Activated T-cell treated with anti-CD3 and anti-CD28 coated beads, Interleukin-2, amount 50 U/mL, for 72 hours (primary cell): ENCODE measurements at regions not wholly inside any gene's neighbourhood (a gene's known extent, or its start where the extent isn't known, plus 50 kb on each side); places are given as distances from the start of the nearest gene placed in this dataset.
"Not testable (repeated sequence)": the region's sequence is repeated elsewhere in the genome, so short reads cannot be mapped to it uniquely, and the experiment has no call there.

ENCODE experiments used
- ATAC-seq, 2 donors: fragments of 150-1000 bp; cut with Tn5 transposase; replicated peaks in 1 of 2; 2 replicates each; pipeline ENCODE4 v1.10.0; 2021; ENCODE audit warnings: moderate library complexity in 2 of 2, mild to moderate bottlenecking in 1 of 2
- DNase-seq, 2 donors: peaks; one replicate each; pipeline ENCODE4 v3.0.0; 2021 to 2022; ENCODE audit warnings: mixed read lengths in 1 of 2
- H3K27ac Mint-ChIP-seq: one replicate; pipeline ENCODE4 v1.8.0; 2022; ENCODE audit warnings: mild to moderate bottlenecking, moderate library complexity, mixed read lengths
- H3K27me3 Mint-ChIP-seq: one replicate; pipeline ENCODE4 v1.8.0; 2022; ENCODE audit warnings: low read depth, mixed read lengths
- H3K36me3 Mint-ChIP-seq, 2 donors: one replicate each; pipeline ENCODE4 v1.8.0; 2022; ENCODE audit warnings: mixed read lengths in 2 of 2, mild to moderate bottlenecking in 1 of 2; ENCODE audit not compliant: insufficient read depth in 2 of 2
- H3K4me1 Mint-ChIP-seq: one replicate; pipeline ENCODE4 v1.8.0; 2022; ENCODE audit warnings: low read depth, mixed read lengths
- H3K4me3 Mint-ChIP-seq, 2 donors: one replicate each; pipeline ENCODE4 v1.8.0; 2022; ENCODE audit warnings: mild to moderate bottlenecking in 2 of 2, mixed read lengths in 2 of 2, moderate library complexity in 2 of 2
- H3K9me3 Mint-ChIP-seq, 2 donors: one replicate each; pipeline ENCODE4 v1.8.0; 2022; ENCODE audit warnings: mixed read lengths in 2 of 2

GRCh38 chr13:87128036-87128435 lies 543.1 kb upstream of the SLITRK5 start:
- DNase-seq = no peak
- Mint-ChIP-seq H3K27ac (no peak overlapping the region), H3K9me3 (peaks cover 5 to 13% of the 10 kb centered on the region in 2 donors), H3K4me3 (no peak overlapping the region), H3K36me3 (peaks cover 0 to 2% of the 10 kb centered on the region in 2 donors), H3K4me1 (no peaks in the 10 kb centered on the region), H3K27me3 (no peaks in the 10 kb centered on the region)
- no peak for ATAC-seq

GRCh38 chr13:87128491-87128890 lies 542.7 kb upstream of the SLITRK5 start:
- Mint-ChIP-seq H3K4me1 (no peaks in the 10 kb centered on the region), H3K9me3 (peaks cover 5 to 13% of the 10 kb centered on the region in 2 donors), H3K27me3 (no peaks in the 10 kb centered on the region), H3K27ac (no peak overlapping the region), H3K4me3 (no peak overlapping the region), H3K36me3 (peaks cover 0 to 2% of the 10 kb centered on the region in 2 donors)
- ATAC-seq (no peak), DNase-seq (no peak)

GRCh38 chr13:87129602-87130300 lies 541.4 kb upstream of the SLITRK5 start:
- Mint-ChIP-seq H3K36me3 (peaks cover 0 to 2% of the 10 kb centered on the region in 2 donors), H3K4me3 (no peak overlapping the region), H3K4me1 (no peaks in the 10 kb centered on the region), H3K9me3 (peaks cover 3 to 10% of the 10 kb centered on the region in 2 donors), H3K27me3 (no peaks in the 10 kb centered on the region), H3K27ac (no peak overlapping the region)
- no peak for DNase-seq
- ATAC-seq = no peak

GRCh38 chr13:87130423-87130822 lies 540.7 kb upstream of the SLITRK5 start:
- Mint-ChIP-seq H3K36me3 (peaks cover 0 to 2% of the 10 kb centered on the region in 2 donors), H3K4me3 (no peak overlapping the region), H3K27ac (no peak overlapping the region), H3K27me3 (no peaks in the 10 kb centered on the region), H3K4me1 (no peaks in the 10 kb centered on the region), H3K9me3 (peaks cover 3 to 10% of the 10 kb centered on the region in 2 donors)
- DNase-seq (no peak), ATAC-seq (no peak)

- Mint-ChIP-seq H3K9me3 (peaks cover 3 to 8% of the 10 kb centered on the region in 2 donors), H3K27me3 (no peaks in the 10 kb centered on the region), H3K4me1 (no peaks in the 10 kb centered on the region), H3K36me3 (peaks cover 0 to 2% of the 10 kb centered on the region in 2 donors), H3K4me3 (no peak overlapping the region), H3K27ac (no peak overlapping the region)
- DNase-seq (no peak), ATAC-seq (no peak)
Observed at GRCh38 chr13:87131611-87132010, 539.6 kb upstream of the SLITRK5 start.

GRCh38 chr13:87138866-87139265 lies 532.3 kb upstream of the SLITRK5 start:
- ATAC-seq (no peak), DNase-seq (no peak)
- Mint-ChIP-seq H3K4me3 (no peak overlapping the region), H3K4me1 (no peaks in the 10 kb centered on the region), H3K27ac (no peak overlapping the region), H3K9me3 (peaks cover 0 to 8% of the 10 kb centered on the region in 2 donors), H3K36me3 (peaks cover 0 to 2% of the 10 kb centered on the region in 2 donors), H3K27me3 (no peaks in the 10 kb centered on the region)

- H3K36me3 Mint-ChIP-seq = peaks cover 1 to 4% of the 10 kb centered on the region in 2 donors
- no peaks in the 10 kb centered on the region for H3K4me1 Mint-ChIP-seq
- H3K27ac Mint-ChIP-seq = no peak overlapping the region
- peaks cover 1 to 6% of the 10 kb centered on the region in 2 donors for H3K9me3 Mint-ChIP-seq
- H3K4me3 Mint-ChIP-seq = no peak overlapping the region
- no peak for DNase-seq
- no peak for ATAC-seq
- H3K27me3 Mint-ChIP-seq = no peaks in the 10 kb centered on the region
Observed at GRCh38 chr13:87147076-87147475, 524.1 kb upstream of the SLITRK5 start.

- no peak overlapping the region for H3K27ac Mint-ChIP-seq
Observed at GRCh38 chr13:87153371-87153770, 517.8 kb upstream of the SLITRK5 start.

GRCh38 chr13:87166348-87166747 lies 504.8 kb upstream of the SLITRK5 start:
- Mint-ChIP-seq H3K4me3 (no peak overlapping the region), H3K27me3 (no peaks in the 10 kb centered on the region), H3K27ac (no peak overlapping the region), H3K9me3 (peaks cover 7 to 10% of the 10 kb centered on the region in 2 donors), H3K36me3 (no peaks in the 10 kb centered on the region), H3K4me1 (no peaks in the 10 kb centered on the region)
- ATAC-seq (no peak), DNase-seq (no peak)

More at GRCh38 chr13:87153371-87153770, 517.8 kb upstream of the SLITRK5 start:
- peaks cover 0 to 4% of the 10 kb centered on the region in 2 donors for H3K9me3 Mint-ChIP-seq
- H3K27me3 Mint-ChIP-seq = no peaks in the 10 kb centered on the region
- H3K4me1 Mint-ChIP-seq = no peaks in the 10 kb centered on the region
- DNase-seq (no peak), ATAC-seq (no peak)
- peaks cover 0 to 1% of the 10 kb centered on the region in 2 donors for H3K36me3 Mint-ChIP-seq
- no peak overlapping the region for H3K4me3 Mint-ChIP-seq

- Mint-ChIP-seq H3K4me1 (no peaks in the 10 kb centered on the region), H3K9me3 (peaks cover 6 to 7% of the 10 kb centered on the region in 2 donors), H3K27ac (no peak overlapping the region), H3K27me3 (no peaks in the 10 kb centered on the region), H3K4me3 (no peak overlapping the region), H3K36me3 (no peaks in the 10 kb centered on the region)
- no peak for DNase-seq
- no peak for ATAC-seq
Observed at GRCh38 chr13:87168390-87168789, 502.8 kb upstream of the SLITRK5 start.

GRCh38 chr13:87169337-87169736 lies 501.8 kb upstream of the SLITRK5 start:
- Mint-ChIP-seq H3K4me1 (no peaks in the 10 kb centered on the region), H3K27me3 (no peaks in the 10 kb centered on the region), H3K36me3 (no peaks in the 10 kb centered on the region), H3K27ac (no peak overlapping the region), H3K4me3 (no peak overlapping the region), H3K9me3 (peaks cover 6 to 7% of the 10 kb centered on the region in 2 donors)
- ATAC-seq = no peak
- no peak for DNase-seq

GRCh38 chr13:87172166-87172835 lies 498.9 kb upstream of the SLITRK5 start:
- Mint-ChIP-seq H3K36me3 (no peaks in the 10 kb centered on the region), H3K4me3 (no peak overlapping the region), H3K27me3 (no peaks in the 10 kb centered on the region), H3K9me3 (peaks cover 6 to 7% of the 10 kb centered on the region in 2 donors), H3K27ac (no peak overlapping the region), H3K4me1 (no peaks in the 10 kb centered on the region)
- DNase-seq (no peak), ATAC-seq (no peak)

- H3K9me3 Mint-ChIP-seq, H3K27me3 Mint-ChIP-seq, ATAC-seq, H3K27ac Mint-ChIP-seq, DNase-seq, H3K4me1 Mint-ChIP-seq, H3K36me3 Mint-ChIP-seq, H3K4me3 Mint-ChIP-seq: not testable (repeated sequence)
Observed at GRCh38 chr13:87185138-87185537, 486.0 kb upstream of the SLITRK5 start.
